ENCODE measurements at regions not wholly inside any gene's neighbourhood (a gene's known extent, or its start where the extent isn't known, plus 50 kb on each side); places are given as distances from the start of the nearest gene placed in this dataset.

DNA sequence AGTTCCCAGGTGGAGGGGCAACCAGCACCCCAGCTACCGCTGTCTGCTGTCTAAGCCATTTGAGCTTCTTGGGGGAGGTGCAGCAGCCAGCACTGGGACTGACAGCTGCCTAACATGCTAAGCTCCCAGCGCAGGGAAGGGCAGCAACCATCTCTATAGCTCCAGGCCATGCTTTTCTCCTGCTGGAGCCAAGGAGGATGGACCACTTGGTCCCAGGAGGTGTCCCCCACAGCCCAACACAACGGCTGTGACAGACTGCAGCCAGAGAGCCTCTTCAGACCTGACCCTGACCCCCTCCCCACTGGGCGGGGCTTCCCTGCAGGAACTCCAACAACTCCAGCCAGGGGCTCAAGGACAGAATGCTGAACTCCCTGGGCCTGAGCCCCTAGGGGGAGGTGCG, 370.6 kb upstream of the REG3G start:
- TF ChIP-seq, protein P1, sequence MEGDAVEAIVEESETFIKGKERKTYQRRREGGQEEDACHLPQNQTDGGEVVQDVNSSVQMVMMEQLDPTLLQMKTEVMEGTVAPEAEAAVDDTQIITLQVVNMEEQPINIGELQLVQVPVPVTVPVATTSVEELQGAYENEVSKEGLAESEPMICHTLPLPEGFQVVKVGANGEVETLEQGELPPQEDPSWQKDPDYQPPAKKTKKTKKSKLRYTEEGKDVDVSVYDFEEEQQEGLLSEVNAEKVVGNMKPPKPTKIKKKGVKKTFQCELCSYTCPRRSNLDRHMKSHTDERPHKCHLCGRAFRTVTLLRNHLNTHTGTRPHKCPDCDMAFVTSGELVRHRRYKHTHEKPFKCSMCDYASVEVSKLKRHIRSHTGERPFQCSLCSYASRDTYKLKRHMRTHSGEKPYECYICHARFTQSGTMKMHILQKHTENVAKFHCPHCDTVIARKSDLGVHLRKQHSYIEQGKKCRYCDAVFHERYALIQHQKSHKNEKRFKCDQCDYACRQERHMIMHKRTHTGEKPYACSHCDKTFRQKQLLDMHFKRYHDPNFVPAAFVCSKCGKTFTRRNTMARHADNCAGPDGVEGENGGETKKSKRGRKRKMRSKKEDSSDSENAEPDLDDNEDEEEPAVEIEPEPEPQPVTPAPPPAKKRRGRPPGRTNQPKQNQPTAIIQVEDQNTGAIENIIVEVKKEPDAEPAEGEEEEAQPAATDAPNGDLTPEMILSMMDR (IDR thresholded peaks at IDR 0.05; ENCODE audit: low read depth, low read length, missing input control), result no peak
- TF ChIP-seq TAF1 (conservative IDR thresholded peaks at IDR 0.05) (no peak), SP1 (IDR thresholded peaks at IDR 0.05) (no peak), JUND (IDR thresholded peaks at IDR 0.05) (no peak), YY1 (IDR thresholded peaks at IDR 0.05) (no peak), EGR1 (IDR thresholded peaks at IDR 0.05; ENCODE audit: low read depth in 2 of 2) (no peak), HNF4A (conservative IDR thresholded peaks at IDR 0.05) (no peak)
- TF ChIP-seq, protein P2, sequence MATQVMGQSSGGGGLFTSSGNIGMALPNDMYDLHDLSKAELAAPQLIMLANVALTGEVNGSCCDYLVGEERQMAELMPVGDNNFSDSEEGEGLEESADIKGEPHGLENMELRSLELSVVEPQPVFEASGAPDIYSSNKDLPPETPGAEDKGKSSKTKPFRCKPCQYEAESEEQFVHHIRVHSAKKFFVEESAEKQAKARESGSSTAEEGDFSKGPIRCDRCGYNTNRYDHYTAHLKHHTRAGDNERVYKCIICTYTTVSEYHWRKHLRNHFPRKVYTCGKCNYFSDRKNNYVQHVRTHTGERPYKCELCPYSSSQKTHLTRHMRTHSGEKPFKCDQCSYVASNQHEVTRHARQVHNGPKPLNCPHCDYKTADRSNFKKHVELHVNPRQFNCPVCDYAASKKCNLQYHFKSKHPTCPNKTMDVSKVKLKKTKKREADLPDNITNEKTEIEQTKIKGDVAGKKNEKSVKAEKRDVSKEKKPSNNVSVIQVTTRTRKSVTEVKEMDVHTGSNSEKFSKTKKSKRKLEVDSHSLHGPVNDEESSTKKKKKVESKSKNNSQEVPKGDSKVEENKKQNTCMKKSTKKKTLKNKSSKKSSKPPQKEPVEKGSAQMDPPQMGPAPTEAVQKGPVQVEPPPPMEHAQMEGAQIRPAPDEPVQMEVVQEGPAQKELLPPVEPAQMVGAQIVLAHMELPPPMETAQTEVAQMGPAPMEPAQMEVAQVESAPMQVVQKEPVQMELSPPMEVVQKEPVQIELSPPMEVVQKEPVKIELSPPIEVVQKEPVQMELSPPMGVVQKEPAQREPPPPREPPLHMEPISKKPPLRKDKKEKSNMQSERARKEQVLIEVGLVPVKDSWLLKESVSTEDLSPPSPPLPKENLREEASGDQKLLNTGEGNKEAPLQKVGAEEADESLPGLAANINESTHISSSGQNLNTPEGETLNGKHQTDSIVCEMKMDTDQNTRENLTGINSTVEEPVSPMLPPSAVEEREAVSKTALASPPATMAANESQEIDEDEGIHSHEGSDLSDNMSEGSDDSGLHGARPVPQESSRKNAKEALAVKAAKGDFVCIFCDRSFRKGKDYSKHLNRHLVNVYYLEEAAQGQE (IDR thresholded peaks at IDR 0.05), result no peak
- TF ChIP-seq, protein P3, sequence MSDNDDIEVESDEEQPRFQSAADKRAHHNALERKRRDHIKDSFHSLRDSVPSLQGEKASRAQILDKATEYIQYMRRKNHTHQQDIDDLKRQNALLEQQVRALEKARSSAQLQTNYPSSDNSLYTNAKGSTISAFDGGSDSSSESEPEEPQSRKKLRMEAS (IDR thresholded peaks at IDR 0.05), result no peak
